SK-N-SH (cell line): ENCODE measurements at regions not wholly inside any gene's neighbourhood (a gene's known extent, or its start where the extent isn't known, plus 50 kb on each side); places are given as distances from the start of the nearest gene placed in this dataset.

Experiments used
- CTCF ChIA-PET: fragments of 300-600, 350-600 bp; formaldehyde crosslinking; extraction: SDS; loops from one replicate; lab custom pipeline; 2021; lab: Yijun Ruan, JAX
- POLR2A ChIA-PET: fragments of 350-600 bp; sonication (Branson Sonifier 250); formaldehyde crosslinking; extraction: SDS; loops from one replicate; lab custom pipeline; 2020; ENCODE audit warnings: antibody characterized with exemption, inconsistent platforms; lab: Yijun Ruan, JAX
- DNase-seq: peaks from one replicate; pipeline ENCODE4 v3.0.0; 2012
- H2AFZ ChIP-seq: fragments of 200-600 bp; sonication (generic); 2 replicates; pipeline ENCODE4 v1.8.1; 2016; ENCODE audit warnings: antibody characterized with exemption, mild to moderate bottlenecking, low read depth
- H3F3A ChIP-seq: fragments of 200-600 bp; sonication (generic); replicated peaks from 2 replicates; pipeline ENCODE3; 2016; ENCODE audit warnings: antibody characterized with exemption, mild to moderate bottlenecking; ENCODE audit not compliant: insufficient read depth
- H3K27ac ChIP-seq, 2 experiments: fragments of 200-500 bp in 1 of 2; fragments of 200-600 bp in 1 of 2; sonication (Bioruptor generic) in 1 of 2; sonication (generic), shearing (Covaris generic) in 1 of 2; 2 replicates each; pipeline versions ENCODE4 v1.5.1 to v1.6.1; 2014 to 2016; ENCODE audit warnings: low read depth in 2 of 2, inconsistent platforms in 1 of 2, low read length in 1 of 2, mild to moderate bottlenecking in 1 of 2, mixed read lengths in 1 of 2
- H3K27me3 ChIP-seq: fragments of 200-600 bp; sonication (generic), shearing (Covaris generic); 2 replicates; pipeline ENCODE4 v1.6.1; 2016; ENCODE audit warnings: mixed run types; ENCODE audit not compliant: insufficient read depth
- H3K36me3 ChIP-seq, 2 experiments: fragments of 200-500 bp in 1 of 2; fragments of 200-600 bp in 1 of 2; sonication (Bioruptor generic) in 1 of 2; sonication (generic) in 1 of 2; replicated peaks in 1 of 2; 2 replicates each; pipeline versions ENCODE3 to v1.5.1; 2014 to 2016; ENCODE audit warnings: low read length in 1 of 2, mild to moderate bottlenecking in 1 of 2; ENCODE audit not compliant: insufficient read depth in 2 of 2, control insufficient read depth in 1 of 2
- H3K4me1 ChIP-seq, 2 experiments: fragments of 200-500 bp in 1 of 2; fragments of 200-600 bp in 1 of 2; sonication (Bioruptor generic) in 1 of 2; sonication (generic), shearing (Covaris generic) in 1 of 2; 2 replicates each; pipeline versions ENCODE4 v1.5.1 to v1.6.1; 2014 to 2016; ENCODE audit warnings: low read depth in 1 of 2, low read length in 1 of 2, mixed run types in 1 of 2; ENCODE audit not compliant: insufficient read depth in 2 of 2, control insufficient read depth in 1 of 2
- H3K4me2 ChIP-seq: fragments of 200-600 bp; sonication (generic), shearing (Covaris generic); 2 replicates; pipeline ENCODE4 v1.6.1; 2017; ENCODE audit warnings: mixed run types
- H3K4me3 ChIP-seq, 2 experiments: fragments of 200-500 bp in 1 of 2; fragments of 200-600 bp in 1 of 2; sonication (Bioruptor generic) in 1 of 2; sonication (generic), shearing (Covaris generic) in 1 of 2; 2 replicates each; pipeline versions ENCODE4 v1.5.1 to v1.8.1; 2014 to 2016; ENCODE audit warnings: low read depth in 2 of 2, inconsistent platforms in 1 of 2, low read length in 1 of 2, mild to moderate bottlenecking in 1 of 2, mixed read lengths in 1 of 2, moderate library complexity in 1 of 2
- H3K79me2 ChIP-seq: fragments of 200-600 bp; sonication (generic); 2 replicates; pipeline ENCODE4 v1.8.1; 2017; ENCODE audit warnings: mild to moderate bottlenecking; ENCODE audit not compliant: insufficient read depth
- H3K9ac ChIP-seq: fragments of 200-600 bp; sonication (generic); 2 replicates; pipeline ENCODE4 v1.6.1; 2017; ENCODE audit warnings: mixed run types
- H3K9me2 ChIP-seq: fragments of 200-600 bp; sonication (generic); 2 replicates; pipeline ENCODE4 v1.6.1; 2017; ENCODE audit warnings: mixed run types
- H3K9me3 ChIP-seq: fragments of 200-600 bp; sonication (generic); 2 replicates; pipeline ENCODE4 v1.6.1; 2017; ENCODE audit warnings: mixed run types, mild to moderate bottlenecking, moderate library complexity
- H4K20me1 ChIP-seq: fragments of 200-600 bp; sonication (generic); 2 replicates; pipeline ENCODE4 v1.6.1; 2017; ENCODE audit warnings: mild to moderate bottlenecking, mixed run types; ENCODE audit not compliant: insufficient read depth
- ELF1 ChIP-seq: IDR thresholded peaks from 2 replicates; pipeline ENCODE4 v1.4.0; 2012
- EP300 ChIP-seq, 2 experiments: IDR thresholded peaks; 2 replicates each; pipeline versions ENCODE4 v1.4.0 to v1.6.1; 2012; ENCODE audit warnings: borderline replicate concordance in 1 of 2, low read depth in 1 of 2, low read length in 1 of 2
- EZH2phosphoT487 ChIP-seq: fragments of 200-600 bp; sonication (generic); IDR thresholded peaks from 2 replicates; pipeline ENCODE4 v1.6.1; 2017; ENCODE audit warnings: low read depth, mixed run types, mild to moderate bottlenecking, antibody characterized with exemption, moderate library complexity, borderline replicate concordance
- FOSL2 ChIP-seq: IDR thresholded peaks from 2 replicates; pipeline ENCODE4 v1.4.0; 2012; ENCODE audit warnings: low read depth, mild to moderate bottlenecking, moderate library complexity, borderline replicate concordance
- FOXM1 ChIP-seq: IDR thresholded peaks from 2 replicates; pipeline ENCODE4 v1.4.0; 2012; ENCODE audit warnings: low read depth, mild to moderate bottlenecking
- JUND ChIP-seq: IDR thresholded peaks from 2 replicates; pipeline ENCODE4 v1.4.0; 2012
- NFIC ChIP-seq: IDR thresholded peaks from 2 replicates; pipeline ENCODE4 v1.4.0; 2012; ENCODE audit warnings: borderline replicate concordance
- SIN3A ChIP-seq: IDR thresholded peaks from 2 replicates; pipeline ENCODE4 v1.6.1; 2012; ENCODE audit warnings: low read depth, mild to moderate bottlenecking, low read length, moderate library complexity, borderline replicate concordance
- YY1 ChIP-seq: IDR thresholded peaks from 2 replicates; pipeline ENCODE4 v1.4.0; 2012; ENCODE audit warnings: low read depth, mild to moderate bottlenecking
- WGBS: methylation state at CpG from one replicate; pipeline ENCODE4 v1.1.6; 2017; ENCODE audit warnings: low lambda C conversion rate; 5-methylcytosine and 5-hydroxymethylcytosine counted together
- TF ChIP-seq, protein P1 (sequence below): IDR thresholded peaks from 2 replicates; pipeline ENCODE4; 2012
- TF ChIP-seq, protein P2 (sequence below): fragments of 150-350 bp; IDR thresholded peaks from 2 replicates; pipeline ENCODE4 v1.6.1; 2016; ENCODE audit warnings: mild to moderate bottlenecking, low read depth, low read length
- TF ChIP-seq, protein P3 (sequence below): IDR thresholded peaks from 2 replicates; pipeline ENCODE4 v1.4.0; 2012; ENCODE audit warnings: low read depth
- TF ChIP-seq, protein P4 (sequence below): fragments of 200-600 bp; sonication (generic); IDR thresholded peaks from 2 replicates; pipeline ENCODE4 v1.6.1; 2017; ENCODE audit warnings: antibody characterized with exemption, mild to moderate bottlenecking, moderate library complexity

DNA sequence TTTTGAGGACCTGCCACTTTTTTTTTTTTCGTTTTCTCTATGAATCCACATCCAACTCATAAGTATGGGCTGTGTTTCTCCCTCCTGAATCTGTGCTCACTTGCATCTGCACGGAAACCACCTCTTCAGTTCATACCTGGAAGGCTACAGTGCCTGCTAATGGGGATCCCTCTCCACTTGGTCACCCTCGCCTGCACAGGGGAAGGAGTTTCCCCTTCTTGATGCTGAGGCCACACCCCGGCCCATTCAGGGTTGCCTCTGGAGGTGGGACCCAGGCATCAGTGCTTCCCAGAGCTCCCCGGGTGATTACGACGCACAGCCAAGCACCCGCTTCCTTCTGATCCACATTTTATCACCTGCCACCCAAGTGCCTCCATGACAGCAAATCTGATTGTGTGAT is 85.9 kb upstream of the TBC1D3K start (continued):
- TF ChIP-seq, protein P1, sequence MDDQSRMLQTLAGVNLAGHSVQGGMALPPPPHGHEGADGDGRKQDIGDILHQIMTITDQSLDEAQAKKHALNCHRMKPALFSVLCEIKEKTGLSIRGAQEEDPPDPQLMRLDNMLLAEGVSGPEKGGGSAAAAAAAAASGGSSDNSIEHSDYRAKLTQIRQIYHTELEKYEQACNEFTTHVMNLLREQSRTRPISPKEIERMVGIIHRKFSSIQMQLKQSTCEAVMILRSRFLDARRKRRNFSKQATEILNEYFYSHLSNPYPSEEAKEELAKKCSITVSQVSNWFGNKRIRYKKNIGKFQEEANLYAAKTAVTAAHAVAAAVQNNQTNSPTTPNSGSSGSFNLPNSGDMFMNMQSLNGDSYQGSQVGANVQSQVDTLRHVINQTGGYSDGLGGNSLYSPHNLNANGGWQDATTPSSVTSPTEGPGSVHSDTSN, result no peak
- TF ChIP-seq EZH2phosphoT487, result no peak
- no peak for TF ChIP-seq EP300 (IDR thresholded peaks at IDR 0.05; ENCODE audit: borderline replicate concordance in 1 of 2, low read depth in 1 of 2, low read length in 1 of 2)
- TF ChIP-seq SIN3A, result no peak

DNA sequence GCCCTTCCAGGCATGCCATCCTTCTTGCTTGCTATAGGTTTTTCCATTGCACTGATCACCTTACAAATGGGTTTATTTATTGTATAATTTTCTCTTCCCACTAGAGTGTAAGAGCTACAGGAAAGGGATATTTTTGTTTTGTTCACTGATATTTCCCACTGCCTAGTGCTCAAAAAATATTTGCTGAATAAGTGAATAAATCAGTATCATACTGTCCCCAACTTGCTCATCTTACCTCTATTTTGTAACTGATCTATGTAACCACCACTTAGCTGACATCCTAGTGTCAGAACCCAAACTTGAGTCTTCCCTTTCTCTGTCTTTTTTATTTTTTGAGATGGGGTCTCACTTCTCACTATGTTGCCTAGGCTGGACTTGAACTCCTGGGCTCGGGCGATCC is 87.6 kb upstream of the TBC1D3K start:
- no peak overlapping the region for H2AFZ ChIP-seq
- H3K9ac ChIP-seq, result no peak overlapping the region
- no peaks in the 10 kb centered on the region for H3K79me2 ChIP-seq
- no peak for DNase-seq
- H3K4me1 ChIP-seq, result no peaks in the 10 kb centered on the region
- CTCF ChIA-PET, result no interaction called here
- no peaks in the 10 kb centered on the region for H3F3A ChIP-seq
- no peaks in the 10 kb centered on the region for H3K9me2 ChIP-seq
- no peaks in the 10 kb centered on the region for H3K9me3 ChIP-seq
- POLR2A ChIA-PET, result no interaction called here
- peaks cover 16% of the 10 kb centered on the region; the same call in 1 of the 2 replicates for H3K27me3 ChIP-seq
- H3K27ac ChIP-seq, result no peak overlapping the region
- H3K4me3 ChIP-seq, result no peak overlapping the region
- TF ChIP-seq, protein P2, sequence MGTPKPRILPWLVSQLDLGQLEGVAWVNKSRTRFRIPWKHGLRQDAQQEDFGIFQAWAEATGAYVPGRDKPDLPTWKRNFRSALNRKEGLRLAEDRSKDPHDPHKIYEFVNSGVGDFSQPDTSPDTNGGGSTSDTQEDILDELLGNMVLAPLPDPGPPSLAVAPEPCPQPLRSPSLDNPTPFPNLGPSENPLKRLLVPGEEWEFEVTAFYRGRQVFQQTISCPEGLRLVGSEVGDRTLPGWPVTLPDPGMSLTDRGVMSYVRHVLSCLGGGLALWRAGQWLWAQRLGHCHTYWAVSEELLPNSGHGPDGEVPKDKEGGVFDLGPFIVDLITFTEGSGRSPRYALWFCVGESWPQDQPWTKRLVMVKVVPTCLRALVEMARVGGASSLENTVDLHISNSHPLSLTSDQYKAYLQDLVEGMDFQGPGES, result no peak
- TF ChIP-seq YY1 (no peak), JUND (no peak), ELF1 (no peak), FOSL2 (no peak)
- TF ChIP-seq, protein P3, sequence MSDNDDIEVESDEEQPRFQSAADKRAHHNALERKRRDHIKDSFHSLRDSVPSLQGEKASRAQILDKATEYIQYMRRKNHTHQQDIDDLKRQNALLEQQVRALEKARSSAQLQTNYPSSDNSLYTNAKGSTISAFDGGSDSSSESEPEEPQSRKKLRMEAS, result no peak
- no peak overlapping the region for H3K4me2 ChIP-seq
- 86% methylated on average over 2 of the region's 2 CpGs for WGBS
- H3K36me3 ChIP-seq, result no peaks in the 10 kb centered on the region
- H4K20me1 ChIP-seq, result no peaks in the 10 kb centered on the region

DNA sequence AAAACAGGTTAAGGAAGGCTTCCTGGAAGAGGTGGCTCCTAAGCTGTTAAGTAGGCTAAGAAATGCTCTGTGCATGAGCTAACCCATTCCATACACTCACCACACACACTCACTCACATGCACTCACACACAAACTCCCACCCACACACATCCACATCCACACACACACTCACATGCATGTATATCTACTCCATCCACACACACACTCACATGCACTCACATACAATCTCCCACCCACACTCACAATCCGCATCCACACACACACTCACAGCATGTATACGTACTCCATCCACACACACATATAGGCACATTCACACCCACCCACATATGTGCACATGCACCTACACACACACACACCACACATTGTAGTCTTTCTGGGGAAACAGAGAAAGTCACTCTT is 89.3 kb upstream of the HNF1B start:
- CTCF ChIA-PET, result interaction anchor here (0.9 to 1.0 kb wide), 2 partner anchors 18 to 44 kb away, joined by 3 to 4 read pairs; no protein-coding TSS in a partner anchor
- H3K9ac ChIP-seq, result no peak overlapping the region
- no peaks in the 10 kb centered on the region for H3K4me1 ChIP-seq
- no peaks in the 10 kb centered on the region for H3K79me2 ChIP-seq
- no peak for DNase-seq
- no peaks in the 10 kb centered on the region for H3K36me3 ChIP-seq
- POLR2A ChIA-PET, result no interaction called here
- WGBS, result 98% methylated on average over 2 of the region's 2 CpGs
- no peaks in the 10 kb centered on the region for H3F3A ChIP-seq
- no peak overlapping the region for H3K27ac ChIP-seq
- H3K9me3 ChIP-seq, result no peaks in the 10 kb centered on the region
- no peak overlapping the region for H3K4me2 ChIP-seq
- H3K27me3 ChIP-seq, result peaks cover 6% of the 10 kb centered on the region; the same call in 1 of the 2 replicates
- no peaks in the 10 kb centered on the region for H3K9me2 ChIP-seq
- TF ChIP-seq, protein P4, sequence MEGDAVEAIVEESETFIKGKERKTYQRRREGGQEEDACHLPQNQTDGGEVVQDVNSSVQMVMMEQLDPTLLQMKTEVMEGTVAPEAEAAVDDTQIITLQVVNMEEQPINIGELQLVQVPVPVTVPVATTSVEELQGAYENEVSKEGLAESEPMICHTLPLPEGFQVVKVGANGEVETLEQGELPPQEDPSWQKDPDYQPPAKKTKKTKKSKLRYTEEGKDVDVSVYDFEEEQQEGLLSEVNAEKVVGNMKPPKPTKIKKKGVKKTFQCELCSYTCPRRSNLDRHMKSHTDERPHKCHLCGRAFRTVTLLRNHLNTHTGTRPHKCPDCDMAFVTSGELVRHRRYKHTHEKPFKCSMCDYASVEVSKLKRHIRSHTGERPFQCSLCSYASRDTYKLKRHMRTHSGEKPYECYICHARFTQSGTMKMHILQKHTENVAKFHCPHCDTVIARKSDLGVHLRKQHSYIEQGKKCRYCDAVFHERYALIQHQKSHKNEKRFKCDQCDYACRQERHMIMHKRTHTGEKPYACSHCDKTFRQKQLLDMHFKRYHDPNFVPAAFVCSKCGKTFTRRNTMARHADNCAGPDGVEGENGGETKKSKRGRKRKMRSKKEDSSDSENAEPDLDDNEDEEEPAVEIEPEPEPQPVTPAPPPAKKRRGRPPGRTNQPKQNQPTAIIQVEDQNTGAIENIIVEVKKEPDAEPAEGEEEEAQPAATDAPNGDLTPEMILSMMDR, result no peak
- TF ChIP-seq, protein P2, result no peak
- TF ChIP-seq SIN3A (no peak), FOXM1 (no peak), NFIC (no peak)
- H2AFZ ChIP-seq, result no peak overlapping the region
- H4K20me1 ChIP-seq, result no peaks in the 10 kb centered on the region
- no peak overlapping the region for H3K4me3 ChIP-seq
